BJ (cell line): ENCODE measurements at regions not wholly inside any gene's neighbourhood (a gene's known extent, or its start where the extent isn't known, plus 50 kb on each side); places are given as distances from the start of the nearest gene placed in this dataset.
"Not testable (repeated sequence)": the region's sequence is repeated elsewhere in the genome, so short reads cannot be mapped to it uniquely, and the experiment has no call there.

Experiments used
- CTCF ChIA-PET: fragments of 350-600 bp; formaldehyde crosslinking; extraction: SDS; loops from one replicate; lab custom pipeline; 2021; ENCODE audit warnings: antibody characterized with exemption, inconsistent platforms; lab: Yijun Ruan, JAX
- POLR2A ChIA-PET: fragments of 300-600 bp; sonication (Branson Sonifier 250); formaldehyde crosslinking; extraction: SDS; loops from one replicate; lab custom pipeline; 2021; ENCODE audit warnings: antibody characterized with exemption; lab: Charles Lee
- DNase-seq: peaks from one replicate; pipeline ENCODE4 v3.0.0-alpha.2; 2011; ENCODE audit warnings: low read depth
- H3K27me3 ChIP-seq: 2 replicates; pipeline ENCODE4 v1.6.0; 2011; ENCODE audit warnings: low read length; ENCODE audit not compliant: control insufficient read depth, insufficient read depth
- H3K36me3 ChIP-seq: 2 replicates; pipeline ENCODE4 v1.5.1; 2011; ENCODE audit warnings: low read length; ENCODE audit not compliant: control insufficient read depth, insufficient read depth
- H3K4me3 ChIP-seq: 2 replicates; pipeline ENCODE4 v1.5.1; 2011; ENCODE audit warnings: low read depth, mild to moderate bottlenecking, control low read depth, low read length
- TF ChIP-seq, protein P1 (sequence below): IDR thresholded peaks from 2 replicates; pipeline ENCODE4 v1.5.1; 2011; ENCODE audit warnings: low read depth, mild to moderate bottlenecking, control low read depth, inconsistent platforms, low read length, moderate library complexity; ENCODE audit not compliant: insufficient read depth

DNA sequence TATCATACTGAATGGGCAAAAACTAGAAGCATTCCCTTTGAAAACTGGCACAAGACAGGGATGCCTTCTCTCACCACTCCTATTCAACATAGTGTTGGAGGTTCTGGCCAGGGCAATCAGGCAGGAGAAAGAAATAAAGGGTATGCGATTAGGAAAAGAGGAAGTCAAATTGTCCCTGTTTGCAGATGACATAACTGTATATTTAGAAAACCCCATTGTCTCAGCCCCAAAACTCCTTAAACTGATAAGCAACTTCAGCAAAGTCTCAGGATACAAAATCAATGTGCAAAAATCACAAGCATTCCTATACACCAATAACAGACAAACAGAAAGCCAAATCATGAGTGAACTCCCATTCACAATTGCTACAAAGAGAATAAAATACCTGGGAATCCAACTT, 52.5 kb upstream of the CCDC71L start:
- H3K4me3 ChIP-seq, CTCF ChIA-PET, H3K36me3 ChIP-seq, POLR2A ChIA-PET, DNase-seq, H3K27me3 ChIP-seq: not testable (repeated sequence)

GRCh38 chr7:106714590-106715442, 53.9 kb upstream of the CCDC71L start:
- CTCF ChIA-PET: interaction anchor here (1.4 to 1.5 kb wide), 2 partner anchors 56 to 253 kb away, joined by 3 to 4 read pairs; no protein-coding TSS in a partner anchor
- DNase-seq, H3K36me3 ChIP-seq, H3K27me3 ChIP-seq, H3K4me3 ChIP-seq, POLR2A ChIA-PET: not testable (repeated sequence)

GRCh38 chr7:106715730-106716129, 54.8 kb upstream of the CCDC71L start:
- TF ChIP-seq, protein P1, sequence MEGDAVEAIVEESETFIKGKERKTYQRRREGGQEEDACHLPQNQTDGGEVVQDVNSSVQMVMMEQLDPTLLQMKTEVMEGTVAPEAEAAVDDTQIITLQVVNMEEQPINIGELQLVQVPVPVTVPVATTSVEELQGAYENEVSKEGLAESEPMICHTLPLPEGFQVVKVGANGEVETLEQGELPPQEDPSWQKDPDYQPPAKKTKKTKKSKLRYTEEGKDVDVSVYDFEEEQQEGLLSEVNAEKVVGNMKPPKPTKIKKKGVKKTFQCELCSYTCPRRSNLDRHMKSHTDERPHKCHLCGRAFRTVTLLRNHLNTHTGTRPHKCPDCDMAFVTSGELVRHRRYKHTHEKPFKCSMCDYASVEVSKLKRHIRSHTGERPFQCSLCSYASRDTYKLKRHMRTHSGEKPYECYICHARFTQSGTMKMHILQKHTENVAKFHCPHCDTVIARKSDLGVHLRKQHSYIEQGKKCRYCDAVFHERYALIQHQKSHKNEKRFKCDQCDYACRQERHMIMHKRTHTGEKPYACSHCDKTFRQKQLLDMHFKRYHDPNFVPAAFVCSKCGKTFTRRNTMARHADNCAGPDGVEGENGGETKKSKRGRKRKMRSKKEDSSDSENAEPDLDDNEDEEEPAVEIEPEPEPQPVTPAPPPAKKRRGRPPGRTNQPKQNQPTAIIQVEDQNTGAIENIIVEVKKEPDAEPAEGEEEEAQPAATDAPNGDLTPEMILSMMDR: no peak
- ChIA-PET CTCF (interaction anchor here (1.3 to 1.5 kb wide), 3 partner anchors 21 to 253 kb away, joined by 3 to 4 read pairs (median 4); no protein-coding TSS in a partner anchor), POLR2A (no interaction called here)
- Histone ChIP-seq H3K4me3 (no peak overlapping the region), H3K27me3 (no peaks in the 10 kb centered on the region), H3K36me3 (no peaks in the 10 kb centered on the region)
- DNase-seq: no peak

DNA sequence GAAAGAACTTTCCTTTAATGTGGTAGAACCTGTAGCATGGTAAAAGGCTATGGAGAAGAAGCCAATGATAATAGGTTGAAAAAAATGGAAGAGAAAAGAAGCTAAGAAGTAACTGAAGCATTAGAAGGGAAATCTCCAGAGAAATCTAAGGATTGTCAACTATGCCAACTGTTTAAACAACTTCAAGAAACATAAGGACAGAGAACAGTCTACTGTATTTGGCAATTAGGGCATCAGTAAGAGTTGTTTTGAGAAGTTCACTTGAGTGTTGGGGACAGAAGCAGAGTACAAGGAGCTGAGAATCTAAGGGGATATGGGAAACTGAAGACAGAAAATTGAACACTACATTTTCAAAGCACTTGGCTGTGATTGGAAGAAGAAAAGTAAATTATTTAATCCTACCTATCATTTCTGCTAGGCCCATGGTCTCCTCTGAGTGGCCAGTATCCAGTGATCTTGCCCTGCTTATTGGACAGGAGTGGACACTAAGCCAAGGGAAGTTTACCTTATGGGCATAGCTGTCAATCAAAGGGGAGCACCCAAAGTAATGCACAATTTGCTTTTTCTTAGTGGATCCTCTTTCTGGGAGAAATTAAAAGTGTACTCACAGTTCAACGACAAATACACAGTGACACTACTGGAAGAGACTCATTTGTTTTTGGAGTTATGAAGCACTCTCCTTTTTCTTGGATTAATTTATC, 56.4 kb upstream of the CCDC71L start:
- H3K27me3 ChIP-seq: no peaks in the 10 kb centered on the region
- no peak for DNase-seq
- no peak overlapping the region for H3K4me3 ChIP-seq
- POLR2A ChIA-PET: interaction anchor here (0.6 to 0.8 kb wide), 2 partner anchors 174 to 232 kb away, joined by 3 to 16 read pairs; no protein-coding TSS in a partner anchor
- no peaks in the 10 kb centered on the region for H3K36me3 ChIP-seq
- TF ChIP-seq, protein P1: no peak
- CTCF ChIA-PET: interaction anchor here (0.8 to 1.5 kb wide), 6 partner anchors 23 to 58 kb away, joined by 3 to 8 read pairs (median 4); partner anchors contain the start of gene CCDC71L

- TF ChIP-seq, protein P1: no peak
- ChIA-PET POLR2A (interaction anchor here (0.6 to 0.8 kb wide), 2 partner anchors 233 to 1019 kb away, joined by 3 read pairs; no protein-coding TSS in a partner anchor), CTCF (interaction anchor here (0.8 to 1.5 kb wide), 5 partner anchors 19 to 58 kb away, joined by 3 to 8 read pairs (median 5); partner anchors contain the start of gene CCDC71L)
- no peaks in the 10 kb centered on the region for H3K36me3 ChIP-seq
- peak; percentile 100 for DNase-seq
- H3K27me3 ChIP-seq: no peaks in the 10 kb centered on the region
- no peak overlapping the region for H3K4me3 ChIP-seq
Measured at GRCh38 chr7:106717955-106718871, 57.3 kb upstream of the CCDC71L start.
